ENCODE measurements at regions not wholly inside any gene's neighbourhood (a gene's known extent, or its start where the extent isn't known, plus 50 kb on each side); places are given as distances from the start of the nearest gene placed in this dataset.

DNA sequence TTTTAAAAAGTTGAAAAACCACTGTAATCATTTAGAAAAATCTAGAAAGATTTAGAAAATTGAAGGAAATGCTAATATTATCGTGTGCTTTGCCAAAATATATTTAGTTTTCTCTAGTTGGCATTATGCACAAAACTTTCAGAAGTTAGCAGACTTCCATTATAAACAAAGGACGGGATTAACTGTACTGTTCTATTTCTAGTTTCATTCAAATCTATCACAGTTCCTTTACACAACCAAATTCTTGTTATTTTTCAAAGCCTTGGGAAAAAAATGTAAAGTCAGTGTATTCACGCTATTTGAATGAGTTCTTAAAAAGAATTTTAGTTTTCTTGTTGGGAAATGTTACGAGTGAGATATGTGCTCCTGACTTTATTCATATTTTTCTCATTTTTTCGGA is 277.8 kb downstream of the LMO7 start:
- DNase-seq (ENCODE audit: low read depth, low spot score): no peak
- H4K20me1 ChIP-seq (ENCODE audit: control insufficient read depth, extremely low read depth, insufficient read depth, low read length): no peaks in the 10 kb centered on the region
- H3K4me3 ChIP-seq (ENCODE audit: control insufficient read depth in 2 of 3, extremely low read depth in 1 of 3, insufficient read depth in 2 of 3, low read depth in 1 of 3, low read length in 3 of 3): no peak overlapping the region
- TF ChIP-seq, protein P1, sequence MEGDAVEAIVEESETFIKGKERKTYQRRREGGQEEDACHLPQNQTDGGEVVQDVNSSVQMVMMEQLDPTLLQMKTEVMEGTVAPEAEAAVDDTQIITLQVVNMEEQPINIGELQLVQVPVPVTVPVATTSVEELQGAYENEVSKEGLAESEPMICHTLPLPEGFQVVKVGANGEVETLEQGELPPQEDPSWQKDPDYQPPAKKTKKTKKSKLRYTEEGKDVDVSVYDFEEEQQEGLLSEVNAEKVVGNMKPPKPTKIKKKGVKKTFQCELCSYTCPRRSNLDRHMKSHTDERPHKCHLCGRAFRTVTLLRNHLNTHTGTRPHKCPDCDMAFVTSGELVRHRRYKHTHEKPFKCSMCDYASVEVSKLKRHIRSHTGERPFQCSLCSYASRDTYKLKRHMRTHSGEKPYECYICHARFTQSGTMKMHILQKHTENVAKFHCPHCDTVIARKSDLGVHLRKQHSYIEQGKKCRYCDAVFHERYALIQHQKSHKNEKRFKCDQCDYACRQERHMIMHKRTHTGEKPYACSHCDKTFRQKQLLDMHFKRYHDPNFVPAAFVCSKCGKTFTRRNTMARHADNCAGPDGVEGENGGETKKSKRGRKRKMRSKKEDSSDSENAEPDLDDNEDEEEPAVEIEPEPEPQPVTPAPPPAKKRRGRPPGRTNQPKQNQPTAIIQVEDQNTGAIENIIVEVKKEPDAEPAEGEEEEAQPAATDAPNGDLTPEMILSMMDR (optimal IDR thresholded peaks at IDR 0.05 in 1 of 3, IDR thresholded peaks at IDR 0.05 in 1 of 3, conservative IDR thresholded peaks at IDR 0.05 in 1 of 3; ENCODE audit: extremely low read depth in 1 of 3, insufficient read depth in 2 of 3, low read length in 3 of 3): no peak
- no peak for TF ChIP-seq EZH2 (IDR thresholded peaks at IDR 0.05; ENCODE audit: low read length)
- no peak overlapping the region for H3K27ac ChIP-seq (ENCODE audit: control insufficient read depth, insufficient read depth, low read length)
- H3K9me1 ChIP-seq (ENCODE audit: control insufficient read depth, extremely low read depth, insufficient read depth, low read length): no peaks in the 10 kb centered on the region
- H3K27me3 ChIP-seq (ENCODE audit: control insufficient read depth, extremely low read depth, insufficient read depth, low read length): no peaks in the 10 kb centered on the region
- no peaks in the 10 kb centered on the region for H3K79me2 ChIP-seq (ENCODE audit: control insufficient read depth, insufficient read depth, low read length)
- FAIRE-seq: no peak
- H3K4me2 ChIP-seq (ENCODE audit: control insufficient read depth, extremely low read depth, insufficient read depth, low read depth, low read length): no peak overlapping the region
- no peak overlapping the region for H3K9ac ChIP-seq (ENCODE audit: control insufficient read depth, extremely low read depth, insufficient read depth, low read length)
- no peaks in the 10 kb centered on the region for H3K36me3 ChIP-seq (ENCODE audit: control insufficient read depth in 2 of 2, extremely low read depth in 1 of 2, insufficient read depth in 2 of 2, low read length in 2 of 2)
- H3K9me3 ChIP-seq (ENCODE audit: control insufficient read depth, low read depth, low read length): no peaks in the 10 kb centered on the region
- H2AFZ ChIP-seq (ENCODE audit: control insufficient read depth, low read length): no peak overlapping the region
- dilution Hi-C loops (cut with MboI; ENCODE audit: extremely low pct_ligation_motif_present, low sequenced_read_pairs): no loop called here
- no peaks in the 10 kb centered on the region for H3K4me1 ChIP-seq (ENCODE audit: control insufficient read depth, extremely low read depth, insufficient read depth, low read length)

DNA sequence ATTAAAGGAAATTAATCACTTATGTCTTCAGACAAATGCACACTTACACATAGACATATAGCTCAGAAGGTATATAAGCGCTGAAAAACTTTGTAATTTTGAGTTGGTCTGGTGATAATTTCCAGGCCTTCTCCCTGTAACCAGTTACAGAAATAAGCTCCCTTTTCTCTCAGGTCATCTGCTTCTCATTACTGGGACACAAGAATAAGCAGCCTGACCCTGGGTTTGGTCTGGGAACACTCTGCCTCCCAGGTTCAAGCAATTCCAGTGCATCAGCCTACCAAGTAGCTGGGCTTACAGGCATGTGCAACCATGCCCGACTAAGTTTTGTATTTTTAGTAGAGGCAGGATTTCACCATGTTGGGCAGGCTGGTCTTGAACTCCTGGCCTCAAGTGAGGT is 274.5 kb downstream of the LMO7 start:
- Histone ChIP-seq H3K4me3 (ENCODE audit: control insufficient read depth in 2 of 3, extremely low read depth in 1 of 3, insufficient read depth in 2 of 3, low read depth in 1 of 3, low read length in 3 of 3) (no peak overlapping the region), H3K9me1 (ENCODE audit: control insufficient read depth, extremely low read depth, insufficient read depth, low read length) (no peaks in the 10 kb centered on the region), H4K20me1 (ENCODE audit: control insufficient read depth, extremely low read depth, insufficient read depth, low read length) (no peaks in the 10 kb centered on the region), H3K27me3 (ENCODE audit: control insufficient read depth, extremely low read depth, insufficient read depth, low read length) (no peaks in the 10 kb centered on the region), H2AFZ (ENCODE audit: control insufficient read depth, low read length) (no peak overlapping the region), H3K9me3 (ENCODE audit: control insufficient read depth, low read depth, low read length) (no peaks in the 10 kb centered on the region), H3K4me2 (ENCODE audit: control insufficient read depth, extremely low read depth, insufficient read depth, low read depth, low read length) (no peak overlapping the region), H3K36me3 (ENCODE audit: control insufficient read depth in 2 of 2, extremely low read depth in 1 of 2, insufficient read depth in 2 of 2, low read length in 2 of 2) (no peaks in the 10 kb centered on the region), H3K79me2 (ENCODE audit: control insufficient read depth, insufficient read depth, low read length) (no peaks in the 10 kb centered on the region), H3K4me1 (ENCODE audit: control insufficient read depth, extremely low read depth, insufficient read depth, low read length) (no peaks in the 10 kb centered on the region), H3K9ac (ENCODE audit: control insufficient read depth, extremely low read depth, insufficient read depth, low read length) (no peak overlapping the region), H3K27ac (ENCODE audit: control insufficient read depth, insufficient read depth, low read length) (no peak overlapping the region)
- no peak for FAIRE-seq
- TF ChIP-seq, protein P1 (optimal IDR thresholded peaks at IDR 0.05 in 1 of 3, IDR thresholded peaks at IDR 0.05 in 1 of 3, conservative IDR thresholded peaks at IDR 0.05 in 1 of 3; ENCODE audit: extremely low read depth in 1 of 3, insufficient read depth in 2 of 3, low read length in 3 of 3): no peak
- no peak for TF ChIP-seq EZH2 (IDR thresholded peaks at IDR 0.05; ENCODE audit: low read length)
- DNase-seq (ENCODE audit: low read depth, low spot score): no peak
- dilution Hi-C loops (cut with MboI; ENCODE audit: extremely low pct_ligation_motif_present, low sequenced_read_pairs): no loop called here

Small RNAs in the stretch of these regions (small RNA-seq; reads per million reads assigned to genes)
- gene RN7SL571P (ENCODE audit: insufficient read length in 3 of 3, low read depth in 3 of 3, low replicate concordance in 1 of 3): 0 reads per million in 3 experiments
